Fibroblast of villous mesenchyme (primary cell): ENCODE measurements at regions not wholly inside any gene's neighbourhood (a gene's known extent, or its start where the extent isn't known, plus 50 kb on each side); places are given as distances from the start of the nearest gene placed in this dataset.
"Not testable (repeated sequence)": the region's sequence is repeated elsewhere in the genome, so short reads cannot be mapped to it uniquely, and the experiment has no call there.

Source experiments
- DNase-seq: peaks from one replicate; pipeline ENCODE4 v3.0.0-alpha.2; 2010; ENCODE audit warnings: low read depth
- H3K4me3 ChIP-seq: 2 replicates; pipeline ENCODE4 v1.5.1; 2011; ENCODE audit warnings: low read depth, mild to moderate bottlenecking, low read length
- CTCF ChIP-seq: IDR thresholded peaks from 2 replicates; pipeline ENCODE4 v1.5.1; 2012; ENCODE audit warnings: low read depth, mild to moderate bottlenecking, low read length; ENCODE audit not compliant: insufficient read depth

- no peak for TF ChIP-seq CTCF
Measured at GRCh38 chr4:1524761-1525160, 118.5 kb upstream of the NKX1-1 start.

GRCh38 chr4:1523907-1524636 lies 117.8 kb upstream of the NKX1-1 start:
- no peak overlapping the region for H3K4me3 ChIP-seq
- no peak for TF ChIP-seq CTCF
- DNase-seq: no peak

More at GRCh38 chr4:1524761-1525160, 118.5 kb upstream of the NKX1-1 start:
- no peak for DNase-seq
- H3K4me3 ChIP-seq: no peak overlapping the region

- DNase-seq: no peak
- TF ChIP-seq CTCF: no peak
- H3K4me3 ChIP-seq: no peak overlapping the region
Measured at GRCh38 chr4:1523506-1523905, 117.3 kb upstream of the NKX1-1 start.

GRCh38 chr4:1523033-1523432 lies 116.8 kb upstream of the NKX1-1 start:
- TF ChIP-seq CTCF: no peak

GRCh38 chr4:1522606-1523005 lies 116.4 kb upstream of the NKX1-1 start:
- H3K4me3 ChIP-seq: no peak overlapping the region
- TF ChIP-seq CTCF: no peak
- DNase-seq: no peak

More at GRCh38 chr4:1523033-1523432, 116.8 kb upstream of the NKX1-1 start:
- no peak for DNase-seq
- H3K4me3 ChIP-seq: no peak overlapping the region

GRCh38 chr4:1521821-1522361 lies 115.6 kb upstream of the NKX1-1 start:
- no peak for DNase-seq
- no peak overlapping the region for H3K4me3 ChIP-seq
- TF ChIP-seq CTCF: no peak

- peak; percentile 3 for DNase-seq
- not testable (repeated sequence) for H3K4me3 ChIP-seq
Measured at GRCh38 chr4:1520795-1521576, 114.7 kb upstream of the NKX1-1 start.
